H9 (cell line): ENCODE measurements at regions not wholly inside any gene's neighbourhood (a gene's known extent, or its start where the extent isn't known, plus 50 kb on each side); places are given as distances from the start of the nearest gene placed in this dataset.

Source experiments
- DNase-seq: peaks from one replicate; pipeline ENCODE4 v3.0.0-alpha.2; 2017
- H2AFZ ChIP-seq: one replicate; pipeline ENCODE4 v1.6.1; 2013; ENCODE audit warnings: mild to moderate bottlenecking, low read length, control low read depth, moderate library complexity
- H2AK5ac ChIP-seq: 2 replicates; pipeline ENCODE4 v1.6.1; 2013; ENCODE audit warnings: low read length, control low read depth, mixed read lengths; ENCODE audit not compliant: insufficient read length
- H2BK120ac ChIP-seq: one replicate; pipeline ENCODE4 v1.6.1; 2013; ENCODE audit warnings: low read depth, mild to moderate bottlenecking, low read length, control low read depth, inconsistent platforms; ENCODE audit not compliant: poor library complexity, severe bottlenecking
- H2BK12ac ChIP-seq: 2 replicates; pipeline ENCODE4 v1.6.1; 2013; ENCODE audit warnings: low read length, control low read depth, mixed read lengths, low read depth; ENCODE audit not compliant: insufficient read length
- H2BK15ac ChIP-seq: 2 replicates; pipeline ENCODE4 v1.6.1; 2013; ENCODE audit warnings: low read depth, low read length, control low read depth
- H2BK20ac ChIP-seq: one replicate; pipeline ENCODE4 v1.6.1; 2013; ENCODE audit warnings: low read depth, mild to moderate bottlenecking, low read length, control low read depth, inconsistent platforms; ENCODE audit not compliant: poor library complexity, severe bottlenecking
- H2BK5ac ChIP-seq: 2 replicates; pipeline ENCODE4 v1.6.1; 2013; ENCODE audit warnings: low read length, control low read depth, mixed read lengths; ENCODE audit not compliant: insufficient read length
- H3K14ac ChIP-seq: 2 replicates; pipeline ENCODE4 v1.6.1; 2013; ENCODE audit warnings: low read length, control low read depth; ENCODE audit not compliant: insufficient read depth
- H3K18ac ChIP-seq: 2 replicates; pipeline ENCODE4 v1.6.1; 2013; ENCODE audit warnings: low read depth, mild to moderate bottlenecking, mixed read lengths, low read length, control low read depth; ENCODE audit not compliant: insufficient read length
- H3K23ac ChIP-seq: 2 replicates; pipeline ENCODE4 v1.6.1; 2013; ENCODE audit warnings: low read length, control low read depth, mixed read lengths, low read depth; ENCODE audit not compliant: insufficient read length
- H3K23me2 ChIP-seq: 2 replicates; pipeline ENCODE4 v1.6.1; 2013; ENCODE audit warnings: low read depth, mild to moderate bottlenecking, mixed read lengths, low read length, control low read depth; ENCODE audit not compliant: insufficient read length, poor library complexity, severe bottlenecking
- H3K27ac ChIP-seq: 2 replicates; pipeline ENCODE4 v1.5.1; 2013; ENCODE audit warnings: low read length, control low read depth, mixed read lengths, low read depth; ENCODE audit not compliant: insufficient read length
- H3K27me3 ChIP-seq: 2 replicates; pipeline ENCODE4 v1.6.1; 2013; ENCODE audit warnings: low read length, control low read depth, inconsistent platforms; ENCODE audit not compliant: insufficient read depth
- H3K4ac ChIP-seq: 2 replicates; pipeline ENCODE4 v1.6.1; 2013; ENCODE audit warnings: low read depth, mild to moderate bottlenecking, control low read depth, inconsistent platforms, low read length, moderate library complexity
- H3K4me1 ChIP-seq: 2 replicates; pipeline ENCODE4 v1.6.1; 2013; ENCODE audit warnings: low read length, control low read depth, inconsistent platforms; ENCODE audit not compliant: insufficient read depth
- H3K4me2 ChIP-seq: 2 replicates; pipeline ENCODE4 v1.6.1; 2013; ENCODE audit warnings: low read length, control low read depth, mixed read lengths; ENCODE audit not compliant: insufficient read length, insufficient read depth
- H3K56ac ChIP-seq: 2 replicates; pipeline ENCODE4 v1.6.1; 2013; ENCODE audit warnings: low read depth, mild to moderate bottlenecking, mixed read lengths, low read length, control low read depth; ENCODE audit not compliant: insufficient read length
- H3K79me1 ChIP-seq: 2 replicates; pipeline ENCODE4 v1.6.1; 2013; ENCODE audit warnings: low read depth, mild to moderate bottlenecking, moderate library complexity, low read length, control low read depth, inconsistent platforms; ENCODE audit not compliant: insufficient read depth, poor library complexity, severe bottlenecking
- H3K79me2 ChIP-seq: 2 replicates; pipeline ENCODE4 v1.6.1; 2013; ENCODE audit warnings: low read length, control low read depth, inconsistent platforms; ENCODE audit not compliant: insufficient read depth
- H3K9ac ChIP-seq: 2 replicates; pipeline ENCODE4 v1.6.1; 2013; ENCODE audit warnings: low read length, control low read depth, mixed read lengths; ENCODE audit not compliant: insufficient read length; ENCODE audit errors: extremely low read depth
- H3K9me3 ChIP-seq: one replicate; pipeline ENCODE4 v1.6.1; 2013; ENCODE audit warnings: low read depth, low read length, inconsistent platforms; ENCODE audit not compliant: control insufficient read depth
- H3T11ph ChIP-seq: one replicate; pipeline ENCODE4 v1.6.1; 2013; ENCODE audit warnings: mild to moderate bottlenecking, low read length, control low read depth, inconsistent platforms
- H4K20me1 ChIP-seq: one replicate; pipeline ENCODE4 v1.6.1; 2013; ENCODE audit not compliant: control insufficient read depth, insufficient read length, insufficient read depth
- H4K5ac ChIP-seq: 2 replicates; pipeline ENCODE4 v1.6.1; 2013; ENCODE audit warnings: low read depth, mild to moderate bottlenecking, mixed read lengths, low read length, control low read depth; ENCODE audit not compliant: insufficient read length
- H4K8ac ChIP-seq: replicated peaks from 2 replicates; pipeline ENCODE4 v1.6.1; 2013; ENCODE audit warnings: low read length, control low read depth, mixed read lengths, low read depth; ENCODE audit not compliant: insufficient read length
- H4K91ac ChIP-seq: 2 replicates; pipeline ENCODE4 v1.6.1; 2013; ENCODE audit warnings: low read depth, mild to moderate bottlenecking, moderate library complexity, mixed read lengths, low read length, control low read depth; ENCODE audit not compliant: insufficient read length
- H3K27ac Mint-ChIP-seq, 3 experiments: 2 replicates in 2 of 3; 3 replicates in 1 of 3; pipeline ENCODE4 v1.8.0; 2020 to 2021; ENCODE audit warnings: mixed read lengths in 3 of 3, mild to moderate bottlenecking in 1 of 3, moderate library complexity in 1 of 3
- H3K27me3 Mint-ChIP-seq: 2 replicates; pipeline ENCODE4 v1.8.0; 2021; ENCODE audit warnings: low read depth, mild to moderate bottlenecking, moderate library complexity, mixed read lengths
- H3K36me3 Mint-ChIP-seq, 3 experiments: 2 replicates in 2 of 3; 3 replicates in 1 of 3; pipeline ENCODE4 v1.8.0; 2020 to 2021; ENCODE audit warnings: low read depth in 3 of 3, mixed read lengths in 3 of 3; ENCODE audit not compliant: insufficient read depth in 1 of 3
- H3K4me1 Mint-ChIP-seq, 2 experiments: 2 replicates each; pipeline ENCODE4 v1.8.0; 2020; ENCODE audit warnings: mixed read lengths in 2 of 2
- H3K4me3 Mint-ChIP-seq, 2 experiments: 2 replicates in 1 of 2; 3 replicates in 1 of 2; pipeline ENCODE4 v1.8.0; 2020 to 2021; ENCODE audit warnings: mild to moderate bottlenecking in 2 of 2, mixed read lengths in 2 of 2, moderate library complexity in 1 of 2
- H3K9me3 Mint-ChIP-seq, 2 experiments: 2 replicates in 1 of 2; 3 replicates in 1 of 2; pipeline ENCODE4 v1.8.0; 2020; ENCODE audit warnings: mild to moderate bottlenecking in 2 of 2, mixed read lengths in 2 of 2, moderate library complexity in 1 of 2
- CTCF ChIP-seq: fragments of 200-600 bp; sonication (generic); conservative IDR thresholded peaks from 3 replicates; pipeline ENCODE4 v1.8.0; 2021; ENCODE audit warnings: antibody characterized with exemption, mild to moderate bottlenecking
- WGBS: extraction: QIAGEN DNeasy Blood & Tissue Kit; methylation state at CpG from one replicate; pipeline ENCODE4 v1.1.7; 2013; ENCODE audit warnings: missing lambda C conversion rate, low lambda C conversion rate, mixed read lengths; ENCODE audit not compliant: insufficient read length; ENCODE audit errors: extremely low coverage; 5-methylcytosine and 5-hydroxymethylcytosine counted together

GRCh38 chr7:153682628-153683027 lies 369.6 kb upstream of the DPP6 start:
- no peak overlapping the region for H3K4me2 ChIP-seq
- no peak overlapping the region for H4K91ac ChIP-seq
- no peak for TF ChIP-seq CTCF
- no peaks in the 10 kb centered on the region for H3K4me1 ChIP-seq
- no peak overlapping the region for H2BK15ac ChIP-seq
- no peak overlapping the region for H4K5ac ChIP-seq
- no peak overlapping the region for H3K18ac ChIP-seq
- no peak overlapping the region for H2AK5ac ChIP-seq
- DNase-seq, result no peak
- no CpG with 5 or more reads among the region's 3 CpGs for WGBS
- H3K23ac ChIP-seq, result no peak overlapping the region
- no peak overlapping the region for H2BK12ac ChIP-seq
- H3T11ph ChIP-seq, result no peak overlapping the region
- H4K20me1 ChIP-seq, result no peaks in the 10 kb centered on the region
- peaks cover 16% of the 10 kb centered on the region for H3K9me3 ChIP-seq
- H3K9ac ChIP-seq, result no peak overlapping the region
- H3K27me3 Mint-ChIP-seq, result peaks cover 7% of the 10 kb centered on the region
- no peaks in the 10 kb centered on the region for H3K4me1 Mint-ChIP-seq
- no peak overlapping the region for H3K27ac Mint-ChIP-seq
- H3K23me2 ChIP-seq, result no peaks in the 10 kb centered on the region
- H3K14ac ChIP-seq, result no peak overlapping the region
- no peak overlapping the region for H4K8ac ChIP-seq
- H3K56ac ChIP-seq, result no peak overlapping the region
- H2BK5ac ChIP-seq, result no peak overlapping the region
- H3K27ac ChIP-seq, result no peak overlapping the region
- no peaks in the 10 kb centered on the region for H3K79me2 ChIP-seq
- no peak overlapping the region for H3K4ac ChIP-seq
- no peak overlapping the region for H2AFZ ChIP-seq
- H3K79me1 ChIP-seq, result no peaks in the 10 kb centered on the region
- no peak overlapping the region for H2BK120ac ChIP-seq
- H3K9me3 Mint-ChIP-seq, result peaks cover 41% of the 10 kb centered on the region in 2 experiments
- H3K27me3 ChIP-seq, result no peaks in the 10 kb centered on the region
- H3K36me3 Mint-ChIP-seq, result peaks cover 0 to 36% (median 0%) of the 10 kb centered on the region in 3 experiments; a peak in 4 of 7 replicates
- no peak overlapping the region for H2BK20ac ChIP-seq
- no peak overlapping the region for H3K4me3 Mint-ChIP-seq
